HEK293 (cell line): ENCODE measurements at regions not wholly inside any gene's neighbourhood (a gene's known extent, or its start where the extent isn't known, plus 50 kb on each side); places are given as distances from the start of the nearest gene placed in this dataset.

Experiments
- CTCF ChIA-PET: fragments of 350-600 bp; formaldehyde crosslinking; extraction: SDS; loops from one replicate; lab custom pipeline; 2021; ENCODE audit warnings: antibody characterized with exemption; lab: Yijun Ruan, JAX
- POLR2A ChIA-PET: fragments of 300-600 bp; formaldehyde crosslinking; extraction: SDS; loops from one replicate; lab custom pipeline; 2020; ENCODE audit warnings: antibody characterized with exemption, inconsistent platforms; lab: Yijun Ruan, JAX
- H3K27ac ChIP-seq: fragments of 200-500 bp; sonication (Bioruptor generic); 2 replicates; pipeline ENCODE4 v1.5.1; 2014; ENCODE audit warnings: low read depth, low read length, control low read depth, inconsistent platforms; ENCODE audit errors: extremely low read depth
- H3K36me3 ChIP-seq, 2 experiments: fragments of 200-500 bp in 1 of 2; sonication (Bioruptor generic) in 1 of 2; 1 replicate in 1 of 2; 2 replicates in 1 of 2; pipeline ENCODE4 v1.5.1; 2014 to 2017; ENCODE audit warnings: inconsistent platforms in 2 of 2, low read length in 2 of 2; ENCODE audit not compliant: control insufficient read depth in 2 of 2, insufficient read depth in 1 of 2
- H3K4me1 ChIP-seq: fragments of 200-500 bp; sonication (Bioruptor generic); 2 replicates; pipeline ENCODE4 v1.5.1; 2014; ENCODE audit warnings: mild to moderate bottlenecking, low read length, inconsistent platforms; ENCODE audit not compliant: control insufficient read depth, insufficient read depth
- H3K4me3 ChIP-seq: 2 replicates; pipeline ENCODE4 v1.5.1; 2011; ENCODE audit warnings: low read depth, mild to moderate bottlenecking, control low read depth, low read length, moderate library complexity
- H3K9me3 ChIP-seq: fragments of 200-500 bp; sonication (Bioruptor generic); 2 replicates; pipeline ENCODE4 v1.5.1; 2014; ENCODE audit warnings: low read depth, low read length, inconsistent platforms; ENCODE audit not compliant: control insufficient read depth, insufficient read depth
- BCL11B ChIP-seq: fragments of 450-650 bp; formaldehyde crosslinking; IDR thresholded peaks from 2 replicates; pipeline ENCODE4 v1.5.1; 2016; ENCODE audit warnings: low read depth, missing biosample characterization, missing genetic modification characterization
- HOXA7 ChIP-seq: sonication (generic); formaldehyde crosslinking; IDR thresholded peaks from 2 replicates; pipeline ENCODE4 v1.8.1; 2022; ENCODE audit warnings: missing genetic modification reagents, borderline replicate concordance
- HOXD13 ChIP-seq: sonication (generic); formaldehyde crosslinking; IDR thresholded peaks from 2 replicates; pipeline ENCODE4 v1.8.0; 2022; ENCODE audit warnings: missing genetic modification reagents, borderline replicate concordance
- KLF8 ChIP-seq: fragments of 450-650 bp; formaldehyde crosslinking; IDR thresholded peaks from 2 replicates; pipeline ENCODE4 v1.5.1; 2016; ENCODE audit warnings: missing biosample characterization, missing genetic modification characterization
- RBAK ChIP-seq: fragments of 450-650 bp; formaldehyde crosslinking; IDR thresholded peaks from 2 replicates; pipeline ENCODE4 v1.5.1; 2016; ENCODE audit warnings: missing biosample characterization, missing genetic modification characterization
- ZBTB7A ChIP-seq: fragments of 450-650 bp; formaldehyde crosslinking; IDR thresholded peaks from 2 replicates; pipeline ENCODE4 v1.5.1; 2016; ENCODE audit warnings: low read depth, missing biosample characterization, missing genetic modification characterization
- ZFP3 ChIP-seq: fragments of 450-650 bp; formaldehyde crosslinking; IDR thresholded peaks from 2 replicates; pipeline ENCODE4 v1.5.1; 2016; ENCODE audit warnings: low read depth, missing biosample characterization, missing genetic modification characterization
- ZNF132 ChIP-seq: fragments of 450-650 bp; formaldehyde crosslinking; IDR thresholded peaks from 2 replicates; pipeline ENCODE4 v1.5.1; 2017; ENCODE audit warnings: missing biosample characterization, missing genetic modification characterization, borderline replicate concordance
- ZNF133 ChIP-seq: fragments of 450-650 bp; formaldehyde crosslinking; IDR thresholded peaks from 2 replicates; pipeline ENCODE4 v1.5.1; 2016; ENCODE audit warnings: missing biosample characterization, missing genetic modification characterization
- ZNF138 ChIP-seq: fragments of 450-650 bp; formaldehyde crosslinking; IDR thresholded peaks from 2 replicates; pipeline ENCODE4 v1.5.1; 2016; ENCODE audit warnings: missing biosample characterization, missing genetic modification characterization, borderline replicate concordance
- ZNF19 ChIP-seq: fragments of 450-650 bp; formaldehyde crosslinking; IDR thresholded peaks from 2 replicates; pipeline ENCODE4; 2016; ENCODE audit warnings: missing biosample characterization, missing genetic modification characterization, low read depth
- ZNF221 ChIP-seq: fragments of 450-650 bp; formaldehyde crosslinking; IDR thresholded peaks from 2 replicates; pipeline ENCODE4 v1.5.1; 2017; ENCODE audit warnings: missing biosample characterization, missing genetic modification characterization, borderline replicate concordance
- ZNF223 ChIP-seq: fragments of 450-650 bp; formaldehyde crosslinking; IDR thresholded peaks from 2 replicates; pipeline ENCODE4 v1.5.1; 2016; ENCODE audit warnings: missing biosample characterization, missing genetic modification characterization
- ZNF266 ChIP-seq: fragments of 450-650 bp; formaldehyde crosslinking; IDR thresholded peaks from 2 replicates; pipeline ENCODE4 v1.5.1; 2016; ENCODE audit warnings: missing biosample characterization, missing genetic modification characterization, low read depth
- ZNF274 ChIP-seq, 2 experiments: fragments of 200-500 bp in 1 of 2; fragments of 450-650 bp in 1 of 2; sonication (Bioruptor generic) in 1 of 2; formaldehyde crosslinking in 1 of 2; IDR thresholded peaks; 2 replicates each; pipeline versions ENCODE4 v1.5.1 to v1.6.1; 2014 to 2016; ENCODE audit warnings: borderline replicate concordance in 1 of 2, inconsistent platforms in 1 of 2, low read length in 1 of 2, missing biosample characterization in 1 of 2, missing genetic modification characterization in 1 of 2
- ZNF302 ChIP-seq: fragments of 450-650 bp; formaldehyde crosslinking; IDR thresholded peaks from 2 replicates; pipeline ENCODE4 v1.5.1; 2016; ENCODE audit warnings: missing biosample characterization, missing genetic modification characterization, low read depth
- ZNF621 ChIP-seq: fragments of 450-650 bp; formaldehyde crosslinking; IDR thresholded peaks from 2 replicates; pipeline ENCODE4 v1.5.1; 2017; ENCODE audit warnings: missing biosample characterization, missing genetic modification characterization
- ZNF658 ChIP-seq: fragments of 450-650 bp; formaldehyde crosslinking; IDR thresholded peaks from 2 replicates; pipeline ENCODE4; 2016; ENCODE audit warnings: missing biosample characterization, missing genetic modification characterization
- ZNF664 ChIP-seq: fragments of 450-650 bp; formaldehyde crosslinking; IDR thresholded peaks from 2 replicates; pipeline ENCODE4 v1.5.1; 2016; ENCODE audit warnings: missing biosample characterization, missing genetic modification characterization
- ZNF76 ChIP-seq: fragments of 450-650 bp; formaldehyde crosslinking; IDR thresholded peaks from 2 replicates; pipeline ENCODE4; 2016; ENCODE audit warnings: low read depth, missing biosample characterization, missing genetic modification characterization, borderline replicate concordance
- ZSCAN30 ChIP-seq: fragments of 450-650 bp; IDR thresholded peaks from 2 replicates; pipeline ENCODE4 v1.5.1; 2018; ENCODE audit warnings: missing biosample characterization, mild to moderate bottlenecking, missing genetic modification characterization, moderate library complexity
- TF ChIP-seq, protein P1 (sequence below): fragments of 450-650 bp; formaldehyde crosslinking; IDR thresholded peaks from 2 replicates; pipeline ENCODE4 v1.5.1; 2016; ENCODE audit warnings: missing biosample characterization, missing genetic modification characterization
- TF ChIP-seq, protein P2 (sequence below): fragments of 450-650 bp; formaldehyde crosslinking; IDR thresholded peaks from 2 replicates; pipeline ENCODE4 v1.5.1; 2016; ENCODE audit warnings: missing biosample characterization, missing genetic modification characterization
- TF ChIP-seq, protein P3 (sequence below): fragments of 450-650 bp; formaldehyde crosslinking; IDR thresholded peaks from 2 replicates; pipeline ENCODE4 v1.5.1; 2016; ENCODE audit warnings: missing biosample characterization, missing genetic modification characterization
- TF ChIP-seq, protein P4 (sequence below): fragments of 450-650 bp; formaldehyde crosslinking; IDR thresholded peaks from 2 replicates; pipeline ENCODE4 v1.5.1; 2016; ENCODE audit warnings: missing biosample characterization, missing genetic modification characterization
- TF ChIP-seq, protein P5 (sequence below): fragments of 450-650 bp; formaldehyde crosslinking; IDR thresholded peaks from 2 replicates; pipeline ENCODE4; 2016; ENCODE audit warnings: missing biosample characterization, missing genetic modification characterization

DNA sequence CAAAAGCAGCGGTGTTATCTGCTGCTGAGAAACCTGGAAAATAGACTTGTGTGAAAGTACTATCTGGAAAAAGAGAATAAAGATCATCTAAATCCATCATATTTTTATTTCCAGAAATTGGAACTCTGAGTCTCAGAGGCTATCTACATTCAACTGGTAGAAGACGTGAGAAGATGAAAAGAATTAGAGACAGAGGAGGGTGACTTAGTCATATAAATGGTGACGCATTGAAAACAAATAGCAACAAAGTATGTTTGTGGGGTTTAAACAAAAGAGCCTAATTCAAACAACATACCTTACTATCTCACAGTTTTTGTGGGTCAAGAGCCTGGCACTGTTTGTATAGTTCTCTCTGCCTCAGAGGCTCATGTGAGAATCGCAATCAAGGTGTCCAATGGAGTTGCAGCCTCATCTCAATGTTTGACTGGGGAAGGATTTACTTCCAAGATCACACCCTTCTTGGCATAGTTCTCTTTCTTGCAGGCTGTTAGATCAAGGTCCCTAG is 757.1 kb upstream of the SLC35B3 start:
- TF ChIP-seq, protein P1, sequence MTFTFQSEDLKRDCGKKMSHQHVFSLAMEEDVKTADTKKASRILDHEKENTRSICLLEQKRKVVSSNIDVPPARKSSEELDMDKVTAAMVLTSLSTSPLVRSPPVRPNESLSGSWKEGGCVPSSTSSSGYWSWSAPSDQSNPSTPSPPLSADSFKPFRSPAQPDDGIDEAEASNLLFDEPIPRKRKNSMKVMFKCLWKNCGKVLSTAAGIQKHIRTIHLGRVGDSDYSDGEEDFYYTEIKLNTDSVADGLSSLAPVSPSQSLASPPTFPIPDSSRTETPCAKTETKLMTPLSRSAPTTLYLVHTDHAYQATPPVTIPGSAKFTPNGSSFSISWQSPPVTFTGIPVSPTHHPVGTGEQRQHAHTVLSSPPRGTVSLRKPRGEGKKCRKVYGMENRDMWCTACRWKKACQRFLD (tag by site-specific recombination) = no peak
- TF ChIP-seq ZBTB7A (tag by site-specific recombination) (no peak), ZSCAN30 (no peak), ZNF221 (no peak), ZNF132 (no peak), ZNF19 (no peak), ZNF76 (tag by site-specific recombination) (no peak), ZNF664 (tag by site-specific recombination) (no peak), HOXD13 (CRISPR knock-in tag) (no peak)
- TF ChIP-seq, protein P2, sequence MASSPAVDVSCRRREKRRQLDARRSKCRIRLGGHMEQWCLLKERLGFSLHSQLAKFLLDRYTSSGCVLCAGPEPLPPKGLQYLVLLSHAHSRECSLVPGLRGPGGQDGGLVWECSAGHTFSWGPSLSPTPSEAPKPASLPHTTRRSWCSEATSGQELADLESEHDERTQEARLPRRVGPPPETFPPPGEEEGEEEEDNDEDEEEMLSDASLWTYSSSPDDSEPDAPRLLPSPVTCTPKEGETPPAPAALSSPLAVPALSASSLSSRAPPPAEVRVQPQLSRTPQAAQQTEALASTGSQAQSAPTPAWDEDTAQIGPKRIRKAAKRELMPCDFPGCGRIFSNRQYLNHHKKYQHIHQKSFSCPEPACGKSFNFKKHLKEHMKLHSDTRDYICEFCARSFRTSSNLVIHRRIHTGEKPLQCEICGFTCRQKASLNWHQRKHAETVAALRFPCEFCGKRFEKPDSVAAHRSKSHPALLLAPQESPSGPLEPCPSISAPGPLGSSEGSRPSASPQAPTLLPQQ (tag by site-specific recombination) = no peak
- POLR2A ChIA-PET = no interaction called here
- Histone ChIP-seq H3K4me3 (no peak overlapping the region), H3K9me3 (no peaks in the 10 kb centered on the region), H3K27ac (no peak overlapping the region), H3K36me3 (no peaks in the 10 kb centered on the region), H3K4me1 (no peaks in the 10 kb centered on the region)
- CTCF ChIA-PET = no interaction called here

DNA sequence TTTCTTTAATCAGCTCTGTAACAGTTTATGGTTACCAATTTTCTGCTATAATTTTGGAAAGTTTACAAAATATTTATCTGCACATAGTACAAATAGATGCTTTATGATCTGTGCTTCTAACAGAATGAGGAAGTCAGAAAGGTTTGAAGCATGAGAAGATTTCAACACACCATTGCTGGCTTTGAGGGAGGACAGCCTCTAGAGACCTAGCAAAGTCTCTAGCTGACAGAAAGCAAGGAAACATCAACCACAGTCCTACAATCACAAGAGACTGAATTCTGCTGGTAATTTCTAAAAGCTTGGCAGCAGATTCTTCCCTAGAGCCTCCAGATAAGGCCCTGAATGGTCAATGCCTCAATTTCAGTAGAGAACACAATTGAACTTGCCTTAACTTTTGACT is 750.8 kb upstream of the SLC35B3 start:
- CTCF ChIA-PET = interaction anchor here (0.6 kb wide), 1 partner anchor 226 kb away, joined by 3 read pairs; no protein-coding TSS in a partner anchor
- Histone ChIP-seq H3K36me3 (no peaks in the 10 kb centered on the region), H3K9me3 (no peaks in the 10 kb centered on the region; the same call in 1 of the 2 replicates), H3K4me1 (no peaks in the 10 kb centered on the region), H3K4me3 (no peak overlapping the region), H3K27ac (no peak overlapping the region)
- no peak for TF ChIP-seq HOXA7 (CRISPR knock-in tag)
- TF ChIP-seq ZNF19 = no peak
- no peak for TF ChIP-seq ZNF658 (tag by site-specific recombination)
- TF ChIP-seq BCL11B (tag by site-specific recombination) = no peak
- no peak for TF ChIP-seq ZNF274 (IDR thresholded peaks at IDR 0.05; ENCODE audit: low read length)
- no peak for TF ChIP-seq ZNF274 (tag by site-specific recombination; IDR thresholded peaks at IDR 0.05; ENCODE audit: borderline replicate concordance)
- TF ChIP-seq ZNF266 (tag by site-specific recombination) = no peak
- no peak for TF ChIP-seq RBAK (tag by site-specific recombination)
- TF ChIP-seq, protein P3, sequence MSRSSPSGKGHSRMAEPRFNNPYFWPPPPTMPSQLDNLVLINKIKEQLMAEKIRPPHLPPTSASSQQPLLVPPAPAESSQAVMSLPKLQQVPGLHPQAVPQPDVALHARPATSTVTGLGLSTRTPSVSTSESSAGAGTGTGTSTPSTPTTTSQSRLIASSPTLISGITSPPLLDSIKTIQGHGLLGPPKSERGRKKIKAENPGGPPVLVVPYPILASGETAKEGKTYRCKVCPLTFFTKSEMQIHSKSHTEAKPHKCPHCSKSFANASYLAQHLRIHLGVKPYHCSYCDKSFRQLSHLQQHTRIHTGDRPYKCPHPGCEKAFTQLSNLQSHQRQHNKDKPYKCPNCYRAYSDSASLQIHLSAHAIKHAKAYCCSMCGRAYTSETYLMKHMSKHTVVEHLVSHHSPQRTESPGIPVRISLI (tag by site-specific recombination) = no peak
- no peak for TF ChIP-seq ZNF138 (tag by site-specific recombination)
- TF ChIP-seq, protein P4, sequence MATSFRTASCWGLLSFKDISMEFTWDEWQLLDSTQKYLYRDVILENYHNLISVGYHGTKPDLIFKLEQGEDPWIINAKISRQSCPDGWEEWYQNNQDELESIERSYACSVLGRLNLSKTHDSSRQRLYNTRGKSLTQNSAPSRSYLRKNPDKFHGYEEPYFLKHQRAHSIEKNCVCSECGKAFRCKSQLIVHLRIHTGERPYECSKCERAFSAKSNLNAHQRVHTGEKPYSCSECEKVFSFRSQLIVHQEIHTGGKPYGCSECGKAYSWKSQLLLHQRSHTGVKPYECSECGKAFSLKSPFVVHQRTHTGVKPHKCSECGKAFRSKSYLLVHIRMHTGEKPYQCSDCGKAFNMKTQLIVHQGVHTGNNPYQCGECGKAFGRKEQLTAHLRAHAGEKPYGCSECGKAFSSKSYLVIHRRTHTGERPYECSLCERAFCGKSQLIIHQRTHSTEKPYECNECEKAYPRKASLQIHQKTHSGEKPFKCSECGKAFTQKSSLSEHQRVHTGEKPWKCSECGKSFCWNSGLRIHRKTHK (tag by site-specific recombination) = no peak
- TF ChIP-seq KLF8 (tag by site-specific recombination) = no peak
- no peak for TF ChIP-seq ZNF223 (tag by site-specific recombination)
- TF ChIP-seq ZNF621 (tag by site-specific recombination) = no peak
- TF ChIP-seq, protein P5, sequence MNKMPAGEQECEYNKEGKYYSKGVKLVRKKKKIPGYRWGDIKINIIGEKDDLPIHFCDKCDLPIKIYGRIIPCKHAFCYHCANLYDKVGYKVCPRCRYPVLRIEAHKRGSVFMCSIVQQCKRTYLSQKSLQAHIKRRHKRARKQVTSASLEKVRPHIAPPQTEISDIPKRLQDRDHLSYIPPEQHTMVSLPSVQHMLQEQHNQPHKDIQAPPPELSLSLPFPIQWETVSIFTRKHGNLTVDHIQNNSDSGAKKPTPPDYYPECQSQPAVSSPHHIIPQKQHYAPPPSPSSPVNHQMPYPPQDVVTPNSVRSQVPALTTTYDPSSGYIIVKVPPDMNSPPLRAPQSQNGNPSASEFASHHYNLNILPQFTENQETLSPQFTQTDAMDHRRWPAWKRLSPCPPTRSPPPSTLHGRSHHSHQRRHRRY (tag by site-specific recombination) = no peak
- TF ChIP-seq ZNF302 (tag by site-specific recombination) = no peak
- TF ChIP-seq ZNF133 (tag by site-specific recombination) = no peak
- TF ChIP-seq ZFP3 (tag by site-specific recombination) = no peak
- POLR2A ChIA-PET = no interaction called here
